Adrenal gland (tissue), 9 donors: ENCODE measurements at regions not wholly inside any gene's neighbourhood (a gene's known extent, or its start where the extent isn't known, plus 50 kb on each side); places are given as distances from the start of the nearest gene placed in this dataset.

Source experiments
- DNase-seq, 7 donors: peaks; one replicate each; pipeline ENCODE4 v3.0.0-alpha.2; 2019 to 2020
- H3K27ac ChIP-seq, 5 donors: fragments of 200-600 bp; sonication (generic) in 4 of 5; 1 replicate in 3 of 5; 2 replicates in 2 of 5; pipeline versions ENCODE4 v1.5.1 to v1.8.0; 2016 to 2020; ENCODE audit warnings: mild to moderate bottlenecking in 1 of 5
- H3K27me3 ChIP-seq: fragments of 200-600 bp; 2 replicates; pipeline ENCODE4 v1.8.0; 2021
- H3K36me3 ChIP-seq, 2 donors: fragments of 200-600 bp; replicated peaks in 1 of 2; 1 replicate in 1 of 2; 2 replicates in 1 of 2; pipeline versions ENCODE4 v1.5.1 to v1.8.0; 2018 to 2022
- H3K4me1 ChIP-seq, 2 donors: fragments of 200-600 bp; replicated peaks in 1 of 2; 1 replicate in 1 of 2; 2 replicates in 1 of 2; pipeline versions ENCODE4 v1.5.1 to v1.8.0; 2018 to 2021
- H3K4me3 ChIP-seq, 4 donors: fragments of 200-600 bp; sonication (generic) in 3 of 4; one replicate each; pipeline ENCODE4 v1.5.1; 2016 to 2018
- H3K9me3 ChIP-seq, 3 donors: fragments of 200-600 bp; sonication (generic) in 1 of 3; replicated peaks in 1 of 3; 1 replicate in 2 of 3; 2 replicates in 1 of 3; pipeline versions ENCODE4 v1.5.1 to v1.8.0; 2016 to 2021
- POLR2A ChIP-seq, 2 donors: fragments of 450-650 bp; IDR thresholded peaks; one replicate each; pipeline ENCODE4 v1.6.1; 2017; ENCODE audit warnings: antibody characterized with exemption in 2 of 2, mild to moderate bottlenecking in 2 of 2, moderate library complexity in 1 of 2
- WGBS, 4 donors: extraction: QIAGEN DNeasy Blood & Tissue Kit in 2 of 4; methylation state at CpG; one replicate each; pipeline versions ENCODE4 v1.1.5 to v1.1.7; 2013 to 2017; 5-methylcytosine and 5-hydroxymethylcytosine counted together
- intact Hi-C, 2 donors: fragments of 100-400 bp; cut with DNase I; formaldehyde crosslinking; loops; one replicate each; pipeline versions ENCODE4 v1.14.1 to v1.15.0; 2022 to 2023
- TF ChIP-seq, protein P1 (sequence below), 6 experiments: fragments of 450-650 bp in 4 of 6; fragments of 200-600 bp in 2 of 6; sonication (generic) in 1 of 6; IDR thresholded peaks; 1 replicate in 5 of 6; 2 replicates in 1 of 6; pipeline versions ENCODE4 v1.5.1 to v1.8.0; 2016 to 2021; ENCODE audit warnings: antibody characterized with exemption in 6 of 6, mild to moderate bottlenecking in 2 of 6, moderate library complexity in 1 of 6
- donor health status: healthy with polysubstance abuse.
- donor health status: Bipolar disorder and iron deficiency.
- donor health status: DM: yes; HTN: yes; CAD: no.
- donor health status: DM: no; HTN: no; CAD: no.
- donor health status: DM: no; HTN: no; CAD: no.

DNA sequence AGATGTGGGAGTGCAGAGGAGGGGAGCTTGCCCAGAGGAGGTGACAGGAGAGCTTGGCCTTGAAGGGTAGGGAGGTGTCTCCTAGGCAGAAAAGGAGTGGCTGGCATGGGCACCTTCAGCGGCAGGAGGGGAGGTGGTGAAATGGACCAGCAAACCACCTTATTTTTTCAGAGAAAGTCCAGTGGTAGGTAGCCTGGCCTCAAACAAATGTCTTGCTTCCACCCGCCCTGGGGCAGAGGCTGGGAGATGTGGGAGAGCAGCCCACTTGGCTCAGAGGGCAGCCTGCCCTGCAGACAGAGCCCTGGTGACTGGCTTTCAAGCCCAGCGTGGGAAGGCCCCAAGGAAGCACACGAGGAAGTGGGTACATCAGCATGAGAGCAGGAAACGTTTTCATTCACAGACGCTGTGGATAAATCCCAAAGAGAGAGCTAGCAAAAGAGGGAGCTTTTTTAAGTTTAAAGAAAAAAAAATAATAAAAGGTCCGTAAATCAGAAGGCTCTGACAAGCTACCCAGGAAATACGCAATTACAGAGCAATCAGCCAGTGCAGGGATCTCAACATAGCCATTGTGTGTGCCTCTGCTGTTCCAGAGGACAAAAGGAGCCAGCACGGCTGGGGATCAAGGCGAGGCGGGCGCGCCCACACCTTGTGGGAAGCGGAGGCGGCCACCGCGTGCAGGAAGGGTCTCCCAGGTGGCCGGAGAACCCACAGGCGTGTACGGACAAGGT lies 238.7 kb upstream of the PLET1 start:
- Histone ChIP-seq H3K9me3 (no peaks in the 10 kb centered on the region), H3K36me3 (no peaks in the 10 kb centered on the region), H3K27me3 (no peaks in the 10 kb centered on the region), H3K27ac (no peak overlapping the region), H3K4me3 (no peak overlapping the region), H3K4me1 (no peaks in the 10 kb centered on the region)
- TF ChIP-seq, protein P1, sequence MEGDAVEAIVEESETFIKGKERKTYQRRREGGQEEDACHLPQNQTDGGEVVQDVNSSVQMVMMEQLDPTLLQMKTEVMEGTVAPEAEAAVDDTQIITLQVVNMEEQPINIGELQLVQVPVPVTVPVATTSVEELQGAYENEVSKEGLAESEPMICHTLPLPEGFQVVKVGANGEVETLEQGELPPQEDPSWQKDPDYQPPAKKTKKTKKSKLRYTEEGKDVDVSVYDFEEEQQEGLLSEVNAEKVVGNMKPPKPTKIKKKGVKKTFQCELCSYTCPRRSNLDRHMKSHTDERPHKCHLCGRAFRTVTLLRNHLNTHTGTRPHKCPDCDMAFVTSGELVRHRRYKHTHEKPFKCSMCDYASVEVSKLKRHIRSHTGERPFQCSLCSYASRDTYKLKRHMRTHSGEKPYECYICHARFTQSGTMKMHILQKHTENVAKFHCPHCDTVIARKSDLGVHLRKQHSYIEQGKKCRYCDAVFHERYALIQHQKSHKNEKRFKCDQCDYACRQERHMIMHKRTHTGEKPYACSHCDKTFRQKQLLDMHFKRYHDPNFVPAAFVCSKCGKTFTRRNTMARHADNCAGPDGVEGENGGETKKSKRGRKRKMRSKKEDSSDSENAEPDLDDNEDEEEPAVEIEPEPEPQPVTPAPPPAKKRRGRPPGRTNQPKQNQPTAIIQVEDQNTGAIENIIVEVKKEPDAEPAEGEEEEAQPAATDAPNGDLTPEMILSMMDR (IDR thresholded peaks at IDR 0.05), result no peak
- TF ChIP-seq POLR2A (IDR thresholded peaks at IDR 0.05), result no peak
- WGBS, 4 donors, result 59 to 68% (median 63%) methylated on average over 17 to 20 of the region's 20 CpGs
- intact Hi-C loops, result no loop called here
- no peak for DNase-seq

DNA sequence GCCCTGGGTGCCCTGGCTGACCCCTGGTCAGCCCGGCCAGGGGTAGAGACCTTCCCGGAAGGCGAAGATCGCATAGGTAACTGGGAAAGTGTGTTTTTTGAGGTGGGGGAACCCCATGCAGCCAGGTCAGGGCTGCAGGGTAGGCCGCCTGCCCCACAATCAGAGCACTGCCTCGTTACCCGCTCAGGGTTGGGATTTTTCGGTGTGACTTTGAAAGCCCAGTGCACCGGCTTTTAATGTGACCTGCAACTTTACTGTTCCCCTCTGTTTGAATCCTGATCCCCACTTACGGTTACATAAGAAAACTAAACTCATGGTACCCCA lies 239.2 kb upstream of the PLET1 start:
- H3K4me3 ChIP-seq, result no peak overlapping the region
- no peak overlapping the region for H3K27ac ChIP-seq
- TF ChIP-seq, protein P1 (IDR thresholded peaks at IDR 0.05), result no peak
- no peak for TF ChIP-seq POLR2A (IDR thresholded peaks at IDR 0.05)
- no peaks in the 10 kb centered on the region for H3K4me1 ChIP-seq
- H3K36me3 ChIP-seq, result no peaks in the 10 kb centered on the region
- intact Hi-C loops, result no loop called here
- no peaks in the 10 kb centered on the region for H3K9me3 ChIP-seq
- no peaks in the 10 kb centered on the region for H3K27me3 ChIP-seq
- 89 to 96% (median 92%) methylated on average over 10 of the region's 10 CpGs for WGBS, 4 donors
- no peak for DNase-seq

DNA sequence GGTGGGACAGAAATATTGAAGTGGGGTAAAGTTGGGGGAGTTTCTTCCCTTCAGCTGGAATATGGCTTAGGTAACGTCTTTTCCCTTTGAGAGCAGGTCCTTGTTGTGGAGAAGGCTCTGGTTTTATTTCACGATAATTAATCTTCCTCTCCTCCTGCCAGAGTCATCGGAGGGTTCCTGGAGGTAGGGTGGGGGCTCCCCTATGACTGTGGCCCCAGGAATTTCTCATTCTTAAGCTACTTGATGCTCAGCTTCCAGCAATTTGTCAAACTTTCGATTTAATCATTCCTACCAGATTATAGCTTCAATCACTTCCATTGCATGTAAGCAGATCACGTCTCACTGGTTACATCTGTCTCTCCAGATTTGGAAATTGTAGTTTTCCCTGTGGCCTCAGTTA lies 242.8 kb upstream of the PLET1 start:
- no peak overlapping the region for H3K4me3 ChIP-seq
- DNase-seq, result no peak

DNA sequence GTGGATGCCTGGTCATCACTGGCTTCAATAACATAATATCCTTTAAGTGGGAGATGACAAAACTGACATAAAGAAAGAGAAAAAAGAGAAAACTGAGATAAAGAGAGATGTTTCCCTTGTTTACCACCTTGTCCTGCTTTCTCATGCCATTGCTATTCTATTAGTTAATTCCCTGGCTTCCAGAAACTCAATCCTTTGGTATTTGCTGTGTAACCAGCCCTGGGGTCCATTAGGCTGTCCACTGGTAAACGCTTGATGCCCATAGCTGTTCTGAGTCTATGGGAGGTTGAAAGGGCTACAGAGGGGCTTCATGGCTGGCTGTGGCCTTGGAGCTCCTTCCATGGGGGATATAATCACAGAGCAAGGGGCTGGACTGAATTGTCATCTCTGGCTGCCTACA lies 243.4 kb upstream of the PLET1 start:
- TF ChIP-seq, protein P1 (IDR thresholded peaks at IDR 0.05), result no peak
- no peak for TF ChIP-seq POLR2A (IDR thresholded peaks at IDR 0.05)
- Histone ChIP-seq H3K4me1 (no peaks in the 10 kb centered on the region), H3K27me3 (no peaks in the 10 kb centered on the region), H3K27ac (no peak overlapping the region), H3K36me3 (no peaks in the 10 kb centered on the region), H3K9me3 (no peaks in the 10 kb centered on the region), H3K4me3 (no peak overlapping the region)
- DNase-seq, result no peak
- intact Hi-C loops, result no loop called here
- 85 to 100% (median 96%) methylated on average over 1 of the region's 1 CpG for WGBS, 4 donors

More for the DNA sequence above, 242.8 kb upstream of the PLET1 start:
- TF ChIP-seq POLR2A (IDR thresholded peaks at IDR 0.05), result no peak
- TF ChIP-seq, protein P1 (IDR thresholded peaks at IDR 0.05), result no peak
- intact Hi-C loops, result no loop called here
- Histone ChIP-seq H3K9me3 (no peaks in the 10 kb centered on the region), H3K4me1 (no peaks in the 10 kb centered on the region), H3K27me3 (no peaks in the 10 kb centered on the region), H3K27ac (no peak overlapping the region), H3K36me3 (no peaks in the 10 kb centered on the region)
- 67 to 78% (median 75%) methylated on average over 5 of the region's 5 CpGs for WGBS, 4 donors
